Thyroid gland (tissue), 4 donors: ENCODE measurements at regions not wholly inside any gene's neighbourhood (a gene's known extent, or its start where the extent isn't known, plus 50 kb on each side); places are given as distances from the start of the nearest gene placed in this dataset.

Source experiments
- POLR2A ChIP-seq, 2 donors: fragments of 450-650 bp; IDR thresholded peaks; one replicate each; pipeline ENCODE4 v1.6.1; 2017; ENCODE audit warnings: antibody characterized with exemption in 2 of 2, mild to moderate bottlenecking in 2 of 2, moderate library complexity in 1 of 2
- TF ChIP-seq, protein P1 (sequence below), 6 experiments: fragments of 200-600 bp in 3 of 6; fragments of 450-650 bp in 3 of 6; sonication (generic) in 3 of 6; IDR thresholded peaks; one replicate each; pipeline ENCODE4 v1.5.1; 2016 to 2019; ENCODE audit warnings: antibody characterized with exemption in 6 of 6, mild to moderate bottlenecking in 2 of 6, inconsistent platforms in 1 of 6, moderate library complexity in 1 of 6

- TF ChIP-seq, protein P1, sequence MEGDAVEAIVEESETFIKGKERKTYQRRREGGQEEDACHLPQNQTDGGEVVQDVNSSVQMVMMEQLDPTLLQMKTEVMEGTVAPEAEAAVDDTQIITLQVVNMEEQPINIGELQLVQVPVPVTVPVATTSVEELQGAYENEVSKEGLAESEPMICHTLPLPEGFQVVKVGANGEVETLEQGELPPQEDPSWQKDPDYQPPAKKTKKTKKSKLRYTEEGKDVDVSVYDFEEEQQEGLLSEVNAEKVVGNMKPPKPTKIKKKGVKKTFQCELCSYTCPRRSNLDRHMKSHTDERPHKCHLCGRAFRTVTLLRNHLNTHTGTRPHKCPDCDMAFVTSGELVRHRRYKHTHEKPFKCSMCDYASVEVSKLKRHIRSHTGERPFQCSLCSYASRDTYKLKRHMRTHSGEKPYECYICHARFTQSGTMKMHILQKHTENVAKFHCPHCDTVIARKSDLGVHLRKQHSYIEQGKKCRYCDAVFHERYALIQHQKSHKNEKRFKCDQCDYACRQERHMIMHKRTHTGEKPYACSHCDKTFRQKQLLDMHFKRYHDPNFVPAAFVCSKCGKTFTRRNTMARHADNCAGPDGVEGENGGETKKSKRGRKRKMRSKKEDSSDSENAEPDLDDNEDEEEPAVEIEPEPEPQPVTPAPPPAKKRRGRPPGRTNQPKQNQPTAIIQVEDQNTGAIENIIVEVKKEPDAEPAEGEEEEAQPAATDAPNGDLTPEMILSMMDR (IDR thresholded peaks at IDR 0.05): no peak
- TF ChIP-seq POLR2A (IDR thresholded peaks at IDR 0.05): no peak
Measured at GRCh38 chr4:108398836-108399235, 221.5 kb upstream of the RPL34 start.
